Left cardiac atrium (tissue), 4 donors: ENCODE measurements at regions not wholly inside any gene's neighbourhood (a gene's known extent, or its start where the extent isn't known, plus 50 kb on each side); places are given as distances from the start of the nearest gene placed in this dataset.
"Not testable (repeated sequence)": the region's sequence is repeated elsewhere in the genome, so short reads cannot be mapped to it uniquely, and the experiment has no call there.

Experiments
- ATAC-seq, 2 donors: fragments of 200-7000 bp; cut with Tn5 transposase; one replicate each; pipeline ENCODE4 v1.9.1; 2020; ENCODE audit warnings: mild to moderate bottlenecking in 2 of 2, moderate library complexity in 2 of 2
- DNase-seq: peaks from one replicate; pipeline ENCODE4 v3.0.0-alpha.2; 2020
- intact Hi-C, 2 donors: fragments of 100-400 bp; cut with DNase I; formaldehyde crosslinking; loops; one replicate each; pipeline versions ENCODE4 v1.14.1 to v1.15.1; 2022 to 2023
- donor health status: DM: no; HTN: yes; CAD: no.
- donor health status: DM: no; HTN: yes; CAD: no; lungs with severe emphysema.
- donor health status: DM: yes; HTN: yes; CAD: no.
- donor health status: Dilated cardiomyopathy.

GRCh38 chr10:131571865-131572264 is 260.3 kb upstream of the TCERG1L start:
- intact Hi-C loops, result no loop called here
- ATAC-seq, result no peak
- DNase-seq, result no peak

GRCh38 chr10:131573256-131573655 is 261.7 kb upstream of the TCERG1L start:
- no peak for DNase-seq
- intact Hi-C loops, result no loop called here
- ATAC-seq, result no peak

GRCh38 chr10:131573707-131574106 is 262.2 kb upstream of the TCERG1L start:
- intact Hi-C loops, result no loop called here
- ATAC-seq, result no peak

GRCh38 chr10:131574363-131574706 is 262.8 kb upstream of the TCERG1L start:
- DNase-seq, result no peak
- intact Hi-C loops, result no loop called here
- no peak for ATAC-seq

More at GRCh38 chr10:131573707-131574106, 262.2 kb upstream of the TCERG1L start:
- DNase-seq, result no peak

- intact Hi-C loops, result no loop called here
- ATAC-seq (no peak), DNase-seq (no peak)
Measured at GRCh38 chr10:131574707-131575430, 263.3 kb upstream of the TCERG1L start.

- ATAC-seq (no peak), DNase-seq (no peak)
- intact Hi-C loops, result no loop called here
Measured at GRCh38 chr10:131575877-131576276, 264.4 kb upstream of the TCERG1L start.

GRCh38 chr10:131576341-131577177 is 265.0 kb upstream of the TCERG1L start:
- intact Hi-C loops, result no loop called here
- ATAC-seq, result no peak
- DNase-seq, result no peak

- DNase-seq (no peak), ATAC-seq (no peak)
- intact Hi-C loops, result no loop called here
Measured at GRCh38 chr10:131577178-131577555, 265.6 kb upstream of the TCERG1L start.

- ATAC-seq, result no peak
- no peak for DNase-seq
- intact Hi-C loops, result no loop called here
Measured at GRCh38 chr10:131577786-131578471, 266.4 kb upstream of the TCERG1L start.

- DNase-seq (no peak), ATAC-seq (no peak)
- intact Hi-C loops, result no loop called here
Measured at GRCh38 chr10:131578472-131578970, 267.0 kb upstream of the TCERG1L start.

GRCh38 chr10:131579251-131580071 is 267.9 kb upstream of the TCERG1L start:
- intact Hi-C loops, result no loop called here
- no peak for DNase-seq
- no peak for ATAC-seq

- DNase-seq (no peak), ATAC-seq (no peak)
- intact Hi-C loops, result no loop called here
Measured at GRCh38 chr10:131580076-131580652, 268.6 kb upstream of the TCERG1L start.

- no peak for ATAC-seq
- DNase-seq, result no peak
- intact Hi-C loops, result no loop called here
Measured at GRCh38 chr10:131580674-131581073, 269.2 kb upstream of the TCERG1L start.

GRCh38 chr10:131581547-131581946 is 270.0 kb upstream of the TCERG1L start:
- ATAC-seq, DNase-seq, intact Hi-C loops: not testable (repeated sequence)

GRCh38 chr10:131584287-131584686 is 272.8 kb upstream of the TCERG1L start:
- no peak for ATAC-seq
- DNase-seq, result no peak
- intact Hi-C loops, result no loop called here

GRCh38 chr10:131585761-131586160 is 274.2 kb upstream of the TCERG1L start:
- DNase-seq (no peak), ATAC-seq (no peak)

GRCh38 chr10:131586958-131587357 is 275.4 kb upstream of the TCERG1L start:
- intact Hi-C loops, result no loop called here
- ATAC-seq (no peak), DNase-seq (no peak)

More at GRCh38 chr10:131585761-131586160, 274.2 kb upstream of the TCERG1L start:
- intact Hi-C loops, result no loop called here

GRCh38 chr10:131587976-131588680 is 276.6 kb upstream of the TCERG1L start:
- intact Hi-C loops, result no loop called here
- no peak for DNase-seq
- ATAC-seq, result no peak
